ENCODE measurements at regions not wholly inside any gene's neighbourhood (a gene's known extent, or its start where the extent isn't known, plus 50 kb on each side); places are given as distances from the start of the nearest gene placed in this dataset.

GRCh38 chr10:94219829-94220228 is 142.9 kb downstream of the NOC3L start:
- Histone ChIP-seq H3K27ac (ENCODE audit: poor library complexity, severe bottlenecking) (no peak overlapping the region), H3K27me3 (ENCODE audit: insufficient read depth, poor library complexity, severe bottlenecking) (no peaks in the 10 kb centered on the region), H3K36me3 (ENCODE audit: low read depth) (no peaks in the 10 kb centered on the region), H3K9me3 (ENCODE audit: severe bottlenecking) (no peaks in the 10 kb centered on the region), H3K4me3 (ENCODE audit: severe bottlenecking) (no peak overlapping the region), H3K4me1 (ENCODE audit: insufficient read depth, poor library complexity, severe bottlenecking) (no peaks in the 10 kb centered on the region)
- TF ChIP-seq CTCF (IDR thresholded peaks at IDR 0.05; ENCODE audit: poor library complexity, severe bottlenecking) = no peak
- no peak for DNase-seq (ENCODE audit: low spot score)
- ATAC-seq (ENCODE audit: low read depth) = no peak

GRCh38 chr10:94220717-94221116 is 142.0 kb downstream of the NOC3L start:
- ATAC-seq (ENCODE audit: low read depth) = no peak
- Histone ChIP-seq H3K9me3 (ENCODE audit: severe bottlenecking) (no peaks in the 10 kb centered on the region), H3K4me1 (ENCODE audit: insufficient read depth, poor library complexity, severe bottlenecking) (no peaks in the 10 kb centered on the region), H3K27me3 (ENCODE audit: insufficient read depth, poor library complexity, severe bottlenecking) (no peaks in the 10 kb centered on the region), H3K36me3 (ENCODE audit: low read depth) (no peaks in the 10 kb centered on the region), H3K27ac (ENCODE audit: poor library complexity, severe bottlenecking) (no peak overlapping the region), H3K4me3 (ENCODE audit: severe bottlenecking) (no peak overlapping the region)
- no peak for TF ChIP-seq CTCF (IDR thresholded peaks at IDR 0.05; ENCODE audit: poor library complexity, severe bottlenecking)
- no peak for DNase-seq (ENCODE audit: low spot score)

GRCh38 chr10:94223702-94224370 is 138.9 kb downstream of the NOC3L start:
- no peaks in the 10 kb centered on the region for H3K36me3 ChIP-seq (ENCODE audit: low read depth)
- ATAC-seq (ENCODE audit: low read depth) (no peak), DNase-seq (ENCODE audit: low spot score) (no peak)
- H3K4me3 ChIP-seq (ENCODE audit: severe bottlenecking) = no peak overlapping the region
- no peaks in the 10 kb centered on the region for H3K9me3 ChIP-seq (ENCODE audit: severe bottlenecking)
- no peak for TF ChIP-seq CTCF (IDR thresholded peaks at IDR 0.05; ENCODE audit: poor library complexity, severe bottlenecking)
- no peaks in the 10 kb centered on the region for H3K4me1 ChIP-seq (ENCODE audit: insufficient read depth, poor library complexity, severe bottlenecking)
- H3K27me3 ChIP-seq (ENCODE audit: insufficient read depth, poor library complexity, severe bottlenecking) = no peaks in the 10 kb centered on the region
- H3K27ac ChIP-seq (ENCODE audit: poor library complexity, severe bottlenecking) = no peak overlapping the region

GRCh38 chr10:94224656-94225055 is 138.1 kb downstream of the NOC3L start:
- ATAC-seq (ENCODE audit: low read depth) = peak; percentile 96
- Histone ChIP-seq H3K27ac (ENCODE audit: poor library complexity, severe bottlenecking) (peak overlapping the region; percentile 14), H3K36me3 (ENCODE audit: low read depth) (no peaks in the 10 kb centered on the region), H3K9me3 (ENCODE audit: severe bottlenecking) (no peaks in the 10 kb centered on the region), H3K27me3 (ENCODE audit: insufficient read depth, poor library complexity, severe bottlenecking) (no peaks in the 10 kb centered on the region), H3K4me3 (ENCODE audit: severe bottlenecking) (no peak overlapping the region), H3K4me1 (ENCODE audit: insufficient read depth, poor library complexity, severe bottlenecking) (no peaks in the 10 kb centered on the region)
- TF ChIP-seq CTCF (IDR thresholded peaks at IDR 0.05; ENCODE audit: poor library complexity, severe bottlenecking) = no peak
- DNase-seq (ENCODE audit: low spot score) = no peak

- no peak overlapping the region for H3K27ac ChIP-seq (ENCODE audit: poor library complexity, severe bottlenecking)
- no peak overlapping the region for H3K4me3 ChIP-seq (ENCODE audit: severe bottlenecking)
- DNase-seq (ENCODE audit: low spot score) (no peak), ATAC-seq (ENCODE audit: low read depth) (no peak)
- no peaks in the 10 kb centered on the region for H3K36me3 ChIP-seq (ENCODE audit: low read depth)
- no peaks in the 10 kb centered on the region for H3K27me3 ChIP-seq (ENCODE audit: insufficient read depth, poor library complexity, severe bottlenecking)
- TF ChIP-seq CTCF (IDR thresholded peaks at IDR 0.05; ENCODE audit: poor library complexity, severe bottlenecking) = peak; percentile 25
- H3K4me1 ChIP-seq (ENCODE audit: insufficient read depth, poor library complexity, severe bottlenecking) = no peaks in the 10 kb centered on the region
- H3K9me3 ChIP-seq (ENCODE audit: severe bottlenecking) = no peaks in the 10 kb centered on the region
Measured at GRCh38 chr10:94225589-94225988, 137.2 kb downstream of the NOC3L start.
